PC-9 (cell line): ENCODE measurements at regions not wholly inside any gene's neighbourhood (a gene's known extent, or its start where the extent isn't known, plus 50 kb on each side); places are given as distances from the start of the nearest gene placed in this dataset.

Source experiments
- CTCF ChIP-seq: fragments of 200-600 bp; sonication (generic); conservative IDR thresholded peaks from 2 replicates; pipeline ENCODE4 v1.6.1; 2017; ENCODE audit warnings: mixed run types, antibody characterized with exemption, mild to moderate bottlenecking, moderate library complexity
- EZH2 ChIP-seq: fragments of 200-600 bp; sonication (generic); IDR thresholded peaks from 2 replicates; pipeline ENCODE4 v1.8.0; 2017; ENCODE audit warnings: antibody characterized with exemption, low read depth

- TF ChIP-seq CTCF (no peak), EZH2 (no peak)
Measured at GRCh38 chr21:15379776-15380175, 315.0 kb upstream of the NRIP1 start.
